Lower lobe of right lung (tissue), 2 donors: ENCODE measurements at regions not wholly inside any gene's neighbourhood (a gene's known extent, or its start where the extent isn't known, plus 50 kb on each side); places are given as distances from the start of the nearest gene placed in this dataset.
A peak's percentile ranks its signal among the peaks of the same experiment; 100 is the strongest.

Source experiments
- ATAC-seq, 2 donors: fragments of 200-7000 bp; cut with Tn5 transposase; one replicate each; pipeline ENCODE4 v1.9.1; 2020 to 2022; ENCODE audit warnings: mild to moderate bottlenecking in 2 of 2, moderate library complexity in 2 of 2
- DNase-seq: peaks from one replicate; pipeline ENCODE4 v3.0.0-alpha.2; 2020
- H3K27ac ChIP-seq: fragments of 200-600 bp; one replicate; pipeline ENCODE4 v1.8.0; 2022
- H3K27me3 ChIP-seq: fragments of 200-600 bp; one replicate; pipeline ENCODE4 v1.8.0; 2022; ENCODE audit warnings: low read depth
- H3K36me3 ChIP-seq: fragments of 200-600 bp; one replicate; pipeline ENCODE4 v1.8.0; 2022; ENCODE audit warnings: mild to moderate bottlenecking
- H3K4me1 ChIP-seq: fragments of 200-600 bp; one replicate; pipeline ENCODE4 v1.8.0; 2022
- H3K4me3 ChIP-seq: fragments of 200-600 bp; one replicate; pipeline ENCODE4 v1.8.0; 2022; ENCODE audit warnings: mild to moderate bottlenecking
- H3K9me3 ChIP-seq: fragments of 200-600 bp; one replicate; pipeline ENCODE4 v1.8.0; 2022
- intact Hi-C: fragments of 100-400 bp; cut with DNase I; formaldehyde crosslinking; loops from one replicate; pipeline ENCODE4 v1.11.0; 2022
- TF ChIP-seq, protein P1 (sequence below): fragments of 200-600 bp; IDR thresholded peaks from one replicate; pipeline ENCODE4 v1.8.0; 2022; ENCODE audit warnings: antibody characterized with exemption, mild to moderate bottlenecking
- donor health status: DM: no; HTN: yes; CAD: no; lungs with severe emphysema.

DNA sequence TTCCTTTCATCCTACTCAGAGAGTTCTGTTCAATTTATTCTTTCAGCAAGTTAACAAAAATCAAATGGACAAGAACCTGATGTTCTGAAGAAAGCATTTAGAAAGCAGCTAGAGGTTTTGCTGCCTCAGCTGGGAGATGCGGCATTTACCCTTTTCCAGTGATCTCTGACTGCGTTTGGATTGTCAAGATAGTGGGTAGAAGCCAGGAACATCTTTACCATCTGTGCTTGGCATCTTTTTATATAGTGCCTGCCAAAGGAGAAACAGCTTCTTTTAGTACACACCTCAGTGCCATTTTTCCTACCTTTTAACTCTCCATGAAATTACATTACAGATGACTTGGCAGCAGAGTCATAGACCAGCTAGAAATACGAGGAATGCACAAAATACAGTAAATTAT lies 680.8 kb downstream of the SLITRK1 start:
- no peak for ATAC-seq
- no peaks in the 10 kb centered on the region for H3K27me3 ChIP-seq
- H3K36me3 ChIP-seq: no peaks in the 10 kb centered on the region
- intact Hi-C loops: no loop called here
- TF ChIP-seq, protein P1, sequence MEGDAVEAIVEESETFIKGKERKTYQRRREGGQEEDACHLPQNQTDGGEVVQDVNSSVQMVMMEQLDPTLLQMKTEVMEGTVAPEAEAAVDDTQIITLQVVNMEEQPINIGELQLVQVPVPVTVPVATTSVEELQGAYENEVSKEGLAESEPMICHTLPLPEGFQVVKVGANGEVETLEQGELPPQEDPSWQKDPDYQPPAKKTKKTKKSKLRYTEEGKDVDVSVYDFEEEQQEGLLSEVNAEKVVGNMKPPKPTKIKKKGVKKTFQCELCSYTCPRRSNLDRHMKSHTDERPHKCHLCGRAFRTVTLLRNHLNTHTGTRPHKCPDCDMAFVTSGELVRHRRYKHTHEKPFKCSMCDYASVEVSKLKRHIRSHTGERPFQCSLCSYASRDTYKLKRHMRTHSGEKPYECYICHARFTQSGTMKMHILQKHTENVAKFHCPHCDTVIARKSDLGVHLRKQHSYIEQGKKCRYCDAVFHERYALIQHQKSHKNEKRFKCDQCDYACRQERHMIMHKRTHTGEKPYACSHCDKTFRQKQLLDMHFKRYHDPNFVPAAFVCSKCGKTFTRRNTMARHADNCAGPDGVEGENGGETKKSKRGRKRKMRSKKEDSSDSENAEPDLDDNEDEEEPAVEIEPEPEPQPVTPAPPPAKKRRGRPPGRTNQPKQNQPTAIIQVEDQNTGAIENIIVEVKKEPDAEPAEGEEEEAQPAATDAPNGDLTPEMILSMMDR: no peak
- H3K9me3 ChIP-seq: no peaks in the 10 kb centered on the region
- no peak for DNase-seq
- H3K4me3 ChIP-seq: no peak overlapping the region
- no peak overlapping the region for H3K27ac ChIP-seq
- H3K4me1 ChIP-seq: no peaks in the 10 kb centered on the region

DNA sequence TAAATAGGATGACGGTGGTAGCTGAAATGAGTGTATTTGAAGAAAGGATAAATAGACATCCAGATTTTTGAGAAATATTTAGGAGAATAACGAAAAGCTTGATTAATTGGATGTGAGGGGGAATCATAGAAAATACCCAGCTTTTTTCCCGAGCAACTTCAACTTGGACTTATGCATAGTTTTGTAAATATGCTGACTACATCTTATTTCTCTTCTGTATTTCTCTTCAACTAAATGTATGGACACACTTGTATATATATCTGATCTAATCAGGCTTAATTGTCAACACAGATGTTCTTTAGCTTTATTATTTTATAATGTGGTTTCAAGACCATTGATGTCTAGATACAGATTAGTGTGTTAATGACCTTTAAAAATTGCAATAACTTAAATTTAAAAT lies 685.0 kb downstream of the SLITRK1 start:
- no peak for ATAC-seq
- Histone ChIP-seq H3K36me3 (no peaks in the 10 kb centered on the region), H3K4me1 (no peaks in the 10 kb centered on the region), H3K9me3 (no peaks in the 10 kb centered on the region), H3K4me3 (no peak overlapping the region), H3K27ac (no peak overlapping the region), H3K27me3 (no peaks in the 10 kb centered on the region)
- intact Hi-C loops: no loop called here
- no peak for DNase-seq
- TF ChIP-seq, protein P1: no peak

DNA sequence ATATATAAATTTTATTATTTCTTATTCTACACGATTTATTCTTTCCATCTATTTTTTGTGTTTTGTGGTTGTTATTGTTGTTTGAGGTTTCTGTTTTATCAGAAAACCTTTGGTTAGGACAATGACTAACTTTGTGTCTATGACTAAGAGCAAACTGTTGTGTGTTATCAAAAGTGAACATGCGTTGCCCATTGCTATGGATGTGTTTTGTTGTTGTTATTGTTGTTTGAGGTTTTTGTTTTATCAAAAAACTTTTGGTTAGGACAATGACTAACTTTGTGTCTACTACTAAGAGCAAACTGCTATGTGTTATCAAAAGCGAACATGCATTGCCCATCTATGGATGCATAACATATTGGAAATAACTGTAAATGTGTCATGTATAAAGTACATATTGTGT lies 692.3 kb downstream of the SLITRK1 start:
- Histone ChIP-seq H3K4me3 (no peak overlapping the region), H3K4me1 (no peaks in the 10 kb centered on the region), H3K27me3 (no peaks in the 10 kb centered on the region), H3K9me3 (no peaks in the 10 kb centered on the region), H3K27ac (no peak overlapping the region), H3K36me3 (no peaks in the 10 kb centered on the region)
- intact Hi-C loops: no loop called here
- TF ChIP-seq, protein P1: no peak
- no peak for DNase-seq
- no peak for ATAC-seq

DNA sequence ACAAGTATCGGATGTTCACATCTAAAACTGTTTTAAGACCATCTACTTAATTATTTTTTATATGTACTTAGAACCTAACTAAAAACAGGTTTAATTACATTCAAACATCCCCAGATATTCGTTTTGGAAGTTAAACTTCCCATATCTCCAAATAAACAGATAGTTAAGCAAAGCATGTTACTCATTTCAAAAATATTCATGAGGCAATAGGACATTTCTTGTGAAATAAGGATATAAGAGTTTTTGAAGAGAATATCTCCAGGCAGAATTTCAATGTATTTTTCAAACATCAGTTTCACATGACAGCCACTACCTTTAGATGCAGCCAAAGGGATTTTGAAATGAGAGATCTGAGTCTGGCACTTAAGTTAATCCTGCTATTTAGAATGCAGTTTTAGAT lies 697.5 kb downstream of the SLITRK1 start:
- Histone ChIP-seq H3K9me3 (no peaks in the 10 kb centered on the region), H3K4me3 (no peak overlapping the region), H3K4me1 (no peaks in the 10 kb centered on the region), H3K36me3 (no peaks in the 10 kb centered on the region), H3K27me3 (no peaks in the 10 kb centered on the region), H3K27ac (no peak overlapping the region)
- ATAC-seq (no peak), DNase-seq (no peak)
- intact Hi-C loops: no loop called here
- TF ChIP-seq, protein P1: no peak

DNA sequence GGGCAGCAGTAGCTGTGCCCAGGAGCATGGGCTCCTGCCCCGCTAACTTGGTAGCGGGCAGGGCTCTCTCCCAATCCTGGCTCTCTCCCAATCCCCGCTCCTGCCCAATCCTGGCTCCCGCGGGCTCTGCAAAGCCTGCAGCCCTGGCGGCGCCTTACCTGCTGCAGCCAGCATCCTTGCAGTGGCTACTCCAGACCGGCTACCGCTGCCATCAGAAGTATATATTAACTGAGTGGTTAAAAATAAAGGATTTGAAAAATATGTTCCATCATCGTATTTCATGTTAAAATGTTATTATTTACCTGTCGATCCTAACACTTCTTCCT lies 698.2 kb downstream of the SLITRK1 start:
- Histone ChIP-seq H3K27ac (no peak overlapping the region), H3K4me3 (no peak overlapping the region), H3K9me3 (no peaks in the 10 kb centered on the region), H3K27me3 (no peaks in the 10 kb centered on the region), H3K4me1 (no peaks in the 10 kb centered on the region), H3K36me3 (no peaks in the 10 kb centered on the region)
- intact Hi-C loops: no loop called here
- TF ChIP-seq, protein P1: no peak
- ATAC-seq: peak; percentile 11 to 28
- DNase-seq: no peak
